ENCODE measurements at regions not wholly inside any gene's neighbourhood (a gene's known extent, or its start where the extent isn't known, plus 50 kb on each side); places are given as distances from the start of the nearest gene placed in this dataset.

- Histone ChIP-seq H3K4me2 (ENCODE audit: low read length) (no peak overlapping the region), H4K20me1 (ENCODE audit: insufficient read depth, low read length) (no peaks in the 10 kb centered on the region), H3K9me2 (ENCODE audit: insufficient read depth, low read length) (no peaks in the 10 kb centered on the region), H3K79me2 (ENCODE audit: insufficient read depth, low read depth, low read length) (no peaks in the 10 kb centered on the region), H3K4me3 (ENCODE audit: low read depth, low read length, poor library complexity, severe bottlenecking) (no peak overlapping the region), H3K27ac (ENCODE audit: low read depth, low read length, poor library complexity, severe bottlenecking) (no peak overlapping the region), H3K9me3 (ENCODE audit: low read length) (no peaks in the 10 kb centered on the region), H2AFZ (ENCODE audit: low read length) (no peak overlapping the region), H3K36me3 (ENCODE audit: insufficient read depth, low read length) (no peaks in the 10 kb centered on the region), H3K4me1 (ENCODE audit: insufficient read depth, low read length, poor library complexity, severe bottlenecking) (no peaks in the 10 kb centered on the region)
- intact Hi-C loops (cut with micrococcal nuclease; ENCODE audit: unreplicated experiment) = no loop called here
- DNase-seq (ENCODE audit: low spot score) = no peak
- TF ChIP-seq CTCF (conservative IDR thresholded peaks at IDR 0.05; ENCODE audit: low read length) (no peak), EZH2phosphoT487 (IDR thresholded peaks at IDR 0.05; ENCODE audit: borderline replicate concordance, low read depth, low read length) (no peak)
- BruUV-seq (replicated peaks) = no TSS peak
- POLR2A ChIA-PET = interaction anchor here (0.8 to 2.9 kb wide), 5 partner anchors 12 to 22 kb away, joined by 3 to 12 read pairs (median 3); no protein-coding TSS in a partner anchor
- CTCF ChIA-PET (ENCODE audit: unreplicated experiment) = no interaction called here
Measured at GRCh38 chr5:88646866-88647265, 236.1 kb downstream of the MEF2C start.

GRCh38 chr5:88644676-88645075, 238.3 kb downstream of the MEF2C start:
- BruUV-seq (replicated peaks) = no TSS peak
- intact Hi-C loops (cut with micrococcal nuclease; ENCODE audit: unreplicated experiment) = no loop called here
- POLR2A ChIA-PET = no interaction called here

GRCh38 chr5:88643315-88643714, 239.7 kb downstream of the MEF2C start:
- Histone ChIP-seq H3K4me3 (ENCODE audit: low read depth, low read length, poor library complexity, severe bottlenecking) (no peak overlapping the region), H3K9me3 (ENCODE audit: low read length) (no peaks in the 10 kb centered on the region), H3K27ac (ENCODE audit: low read depth, low read length, poor library complexity, severe bottlenecking) (no peak overlapping the region), H3K79me2 (ENCODE audit: insufficient read depth, low read depth, low read length) (no peaks in the 10 kb centered on the region), H3K36me3 (ENCODE audit: insufficient read depth, low read length) (no peaks in the 10 kb centered on the region), H3K4me2 (ENCODE audit: low read length) (no peak overlapping the region), H3K9me2 (ENCODE audit: insufficient read depth, low read length) (no peaks in the 10 kb centered on the region), H4K20me1 (ENCODE audit: insufficient read depth, low read length) (no peaks in the 10 kb centered on the region), H2AFZ (ENCODE audit: low read length) (no peak overlapping the region), H3K4me1 (ENCODE audit: insufficient read depth, low read length, poor library complexity, severe bottlenecking) (no peaks in the 10 kb centered on the region)
- BruUV-seq (replicated peaks) = no TSS peak
- no peak for DNase-seq (ENCODE audit: low spot score)
- CTCF ChIA-PET (ENCODE audit: unreplicated experiment) = no interaction called here
- TF ChIP-seq EZH2phosphoT487 (IDR thresholded peaks at IDR 0.05; ENCODE audit: borderline replicate concordance, low read depth, low read length) (no peak), CTCF (conservative IDR thresholded peaks at IDR 0.05; ENCODE audit: low read length) (no peak)
- intact Hi-C loops (cut with micrococcal nuclease; ENCODE audit: unreplicated experiment) = no loop called here
- POLR2A ChIA-PET = interaction anchor here (0.7 to 1.9 kb wide), 3 partner anchors 17 to 118 kb away, joined by 3 to 8 read pairs (median 3); no protein-coding TSS in a partner anchor

More at GRCh38 chr5:88644676-88645075, 238.3 kb downstream of the MEF2C start:
- Histone ChIP-seq H3K79me2 (ENCODE audit: insufficient read depth, low read depth, low read length) (no peaks in the 10 kb centered on the region), H4K20me1 (ENCODE audit: insufficient read depth, low read length) (no peaks in the 10 kb centered on the region), H3K27ac (ENCODE audit: low read depth, low read length, poor library complexity, severe bottlenecking) (no peak overlapping the region), H3K9me3 (ENCODE audit: low read length) (no peaks in the 10 kb centered on the region), H3K4me1 (ENCODE audit: insufficient read depth, low read length, poor library complexity, severe bottlenecking) (no peaks in the 10 kb centered on the region), H3K4me3 (ENCODE audit: low read depth, low read length, poor library complexity, severe bottlenecking) (no peak overlapping the region), H3K4me2 (ENCODE audit: low read length) (no peak overlapping the region), H3K9me2 (ENCODE audit: insufficient read depth, low read length) (no peaks in the 10 kb centered on the region), H2AFZ (ENCODE audit: low read length) (no peak overlapping the region), H3K36me3 (ENCODE audit: insufficient read depth, low read length) (no peaks in the 10 kb centered on the region)
- no peak for DNase-seq (ENCODE audit: low spot score)
- no peak for TF ChIP-seq EZH2phosphoT487 (IDR thresholded peaks at IDR 0.05; ENCODE audit: borderline replicate concordance, low read depth, low read length)
- CTCF ChIA-PET (ENCODE audit: unreplicated experiment) = no interaction called here
